Loucy (cell line): ENCODE measurements at regions not wholly inside any gene's neighbourhood (a gene's known extent, or its start where the extent isn't known, plus 50 kb on each side); places are given as distances from the start of the nearest gene placed in this dataset.

Experiments
- H2AFZ ChIP-seq: fragments of 200-600 bp; sonication (generic); 2 replicates; pipeline ENCODE4 v1.6.0; 2016; ENCODE audit warnings: antibody characterized with exemption, mild to moderate bottlenecking, low read length, moderate library complexity
- H3F3A ChIP-seq: fragments of 200-600 bp; 2 replicates; pipeline ENCODE4 v1.6.0; 2016; ENCODE audit warnings: antibody characterized with exemption, low read depth, mild to moderate bottlenecking
- H3K27me3 ChIP-seq: fragments of 200-600 bp; sonication (generic); 2 replicates; pipeline ENCODE4 v1.6.1; 2014; ENCODE audit warnings: low read length, mild to moderate bottlenecking; ENCODE audit not compliant: insufficient read depth, poor library complexity, severe bottlenecking
- H3K36me3 ChIP-seq: fragments of 200-600 bp; sonication (generic); 2 replicates; pipeline ENCODE4 v1.6.1; 2016; ENCODE audit warnings: low read length; ENCODE audit not compliant: insufficient read depth
- H3K4me1 ChIP-seq: fragments of 200-600 bp; sonication (generic); 2 replicates; pipeline ENCODE4 v1.5.1; 2014; ENCODE audit warnings: low read length, mild to moderate bottlenecking; ENCODE audit not compliant: insufficient read depth, poor library complexity, severe bottlenecking
- H3K4me2 ChIP-seq: fragments of 200-600 bp; sonication (generic); 2 replicates; pipeline ENCODE4 v1.6.0; 2014; ENCODE audit warnings: antibody characterized with exemption, low read length, low read depth, mild to moderate bottlenecking; ENCODE audit not compliant: poor library complexity, severe bottlenecking
- H3K4me3 ChIP-seq: fragments of 200-600 bp; sonication (generic); 2 replicates; pipeline ENCODE4 v1.5.1; 2014; ENCODE audit warnings: low read length, mild to moderate bottlenecking, mixed read lengths; ENCODE audit not compliant: poor library complexity, severe bottlenecking
- H3K79me2 ChIP-seq: fragments of 200-600 bp; sonication (generic); 2 replicates; pipeline ENCODE4 v1.6.1; 2014; ENCODE audit warnings: low read length; ENCODE audit not compliant: insufficient read depth
- H3K9ac ChIP-seq: fragments of 200-600 bp; sonication (generic); 2 replicates; pipeline ENCODE4 v1.6.0; 2014; ENCODE audit warnings: mild to moderate bottlenecking, low read depth, low read length, moderate library complexity; ENCODE audit not compliant: poor library complexity, severe bottlenecking
- H3K9me2 ChIP-seq: fragments of 200-600 bp; sonication (generic); replicated peaks from 2 replicates; pipeline ENCODE4 v1.6.1; 2016; ENCODE audit warnings: low read depth, low read length, mixed read lengths
- H3K9me3 ChIP-seq: fragments of 200-600 bp; sonication (generic); 2 replicates; pipeline ENCODE4 v1.6.1; 2014; ENCODE audit warnings: mild to moderate bottlenecking, antibody characterized with exemption, low read length, low read depth; ENCODE audit not compliant: insufficient read depth
- H4K20me1 ChIP-seq: fragments of 200-600 bp; sonication (generic); 2 replicates; pipeline ENCODE4 v1.6.0; 2014; ENCODE audit warnings: antibody characterized with exemption, low read length, mild to moderate bottlenecking; ENCODE audit not compliant: insufficient read depth, poor library complexity, severe bottlenecking
- EZH2phosphoT487 ChIP-seq: fragments of 200-600 bp; IDR thresholded peaks from 2 replicates; pipeline ENCODE4 v1.6.1; 2018; ENCODE audit warnings: antibody characterized with exemption, mild to moderate bottlenecking, moderate library complexity, borderline replicate concordance
- TF ChIP-seq, protein P1 (sequence below): fragments of 200-600 bp; sonication (generic); conservative IDR thresholded peaks from 2 replicates; pipeline ENCODE4 v1.5.1; 2014; ENCODE audit warnings: mild to moderate bottlenecking, antibody characterized with exemption, low read length

DNA sequence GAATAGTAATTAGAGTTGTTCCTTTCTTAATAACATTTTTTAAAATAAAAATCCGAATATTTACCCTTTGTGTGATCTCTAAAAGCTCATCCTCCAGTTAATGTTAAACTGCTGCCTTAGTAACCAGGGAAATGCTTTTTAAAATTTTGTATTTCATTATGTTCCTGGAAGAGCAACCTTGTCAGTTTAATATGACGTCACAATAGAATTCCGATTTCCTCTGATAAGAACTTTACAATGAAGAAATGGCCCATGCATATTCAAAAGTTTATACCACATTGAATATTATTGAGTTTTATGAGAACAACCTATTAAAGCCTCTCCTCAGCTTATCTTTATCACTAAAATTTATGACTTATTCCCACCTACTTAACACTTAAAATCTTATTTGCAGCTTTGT lies 1566.6 kb downstream of the EFNB2 start:
- Histone ChIP-seq H3K4me3 (no peak overlapping the region), H3F3A (no peaks in the 10 kb centered on the region), H3K79me2 (no peaks in the 10 kb centered on the region)

DNA sequence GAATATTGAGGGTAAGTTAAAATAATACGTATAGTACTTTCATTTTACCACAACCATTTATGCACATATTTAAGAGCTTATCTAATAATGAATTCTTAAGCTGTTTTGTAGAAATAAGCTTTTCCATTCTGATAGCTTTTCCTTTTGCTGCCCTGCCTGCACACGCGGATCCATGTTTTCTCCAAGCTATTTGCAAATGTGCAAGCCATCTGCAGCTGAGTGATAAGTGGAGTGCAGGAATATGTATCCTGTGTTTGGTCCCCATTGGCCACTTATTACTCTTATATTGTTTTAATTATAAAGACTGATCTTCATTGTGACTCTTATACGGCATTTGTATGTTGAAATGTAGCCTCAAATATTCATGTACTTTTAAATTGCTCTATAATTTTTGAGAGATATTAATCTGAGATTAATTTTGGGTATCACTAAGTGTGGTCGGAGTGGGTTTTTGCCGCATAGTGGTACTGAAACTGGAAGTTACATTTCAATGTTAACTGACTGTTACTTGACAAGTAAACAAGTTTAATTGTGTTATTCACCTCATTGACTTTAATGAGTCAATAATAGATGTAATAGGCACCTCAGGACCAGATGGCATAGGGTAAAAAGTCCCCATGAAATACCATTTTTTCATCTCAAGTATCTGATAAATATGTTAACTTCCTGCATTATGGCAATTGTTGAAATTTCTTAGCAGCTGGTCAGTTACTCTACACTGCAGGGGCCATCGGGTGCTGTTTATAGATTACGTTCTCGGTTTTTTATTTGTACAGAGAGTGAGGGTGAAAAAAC lies 1567.4 kb downstream of the EFNB2 start:
- Histone ChIP-seq H3K79me2 (no peaks in the 10 kb centered on the region), H3K4me3 (no peak overlapping the region), H3K9ac (no peak overlapping the region), H2AFZ (no peak overlapping the region), H3K9me2 (no peaks in the 10 kb centered on the region), H3K36me3 (no peaks in the 10 kb centered on the region), H3K27me3 (no peaks in the 10 kb centered on the region), H3F3A (no peaks in the 10 kb centered on the region), H4K20me1 (no peaks in the 10 kb centered on the region), H3K9me3 (no peaks in the 10 kb centered on the region), H3K4me2 (no peak overlapping the region), H3K4me1 (no peaks in the 10 kb centered on the region)
- TF ChIP-seq, protein P1, sequence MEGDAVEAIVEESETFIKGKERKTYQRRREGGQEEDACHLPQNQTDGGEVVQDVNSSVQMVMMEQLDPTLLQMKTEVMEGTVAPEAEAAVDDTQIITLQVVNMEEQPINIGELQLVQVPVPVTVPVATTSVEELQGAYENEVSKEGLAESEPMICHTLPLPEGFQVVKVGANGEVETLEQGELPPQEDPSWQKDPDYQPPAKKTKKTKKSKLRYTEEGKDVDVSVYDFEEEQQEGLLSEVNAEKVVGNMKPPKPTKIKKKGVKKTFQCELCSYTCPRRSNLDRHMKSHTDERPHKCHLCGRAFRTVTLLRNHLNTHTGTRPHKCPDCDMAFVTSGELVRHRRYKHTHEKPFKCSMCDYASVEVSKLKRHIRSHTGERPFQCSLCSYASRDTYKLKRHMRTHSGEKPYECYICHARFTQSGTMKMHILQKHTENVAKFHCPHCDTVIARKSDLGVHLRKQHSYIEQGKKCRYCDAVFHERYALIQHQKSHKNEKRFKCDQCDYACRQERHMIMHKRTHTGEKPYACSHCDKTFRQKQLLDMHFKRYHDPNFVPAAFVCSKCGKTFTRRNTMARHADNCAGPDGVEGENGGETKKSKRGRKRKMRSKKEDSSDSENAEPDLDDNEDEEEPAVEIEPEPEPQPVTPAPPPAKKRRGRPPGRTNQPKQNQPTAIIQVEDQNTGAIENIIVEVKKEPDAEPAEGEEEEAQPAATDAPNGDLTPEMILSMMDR = no peak
- TF ChIP-seq EZH2phosphoT487 = no peak

More for the DNA sequence above, 1566.6 kb downstream of the EFNB2 start:
- H3K9ac ChIP-seq = no peak overlapping the region
- no peaks in the 10 kb centered on the region for H4K20me1 ChIP-seq
- H3K36me3 ChIP-seq = no peaks in the 10 kb centered on the region
- no peaks in the 10 kb centered on the region for H3K9me3 ChIP-seq
- no peaks in the 10 kb centered on the region for H3K4me1 ChIP-seq
- no peaks in the 10 kb centered on the region for H3K27me3 ChIP-seq
- no peak for TF ChIP-seq EZH2phosphoT487
- TF ChIP-seq, protein P1 = no peak
- H2AFZ ChIP-seq = no peak overlapping the region
- no peaks in the 10 kb centered on the region for H3K9me2 ChIP-seq
- H3K4me2 ChIP-seq = no peak overlapping the region

DNA sequence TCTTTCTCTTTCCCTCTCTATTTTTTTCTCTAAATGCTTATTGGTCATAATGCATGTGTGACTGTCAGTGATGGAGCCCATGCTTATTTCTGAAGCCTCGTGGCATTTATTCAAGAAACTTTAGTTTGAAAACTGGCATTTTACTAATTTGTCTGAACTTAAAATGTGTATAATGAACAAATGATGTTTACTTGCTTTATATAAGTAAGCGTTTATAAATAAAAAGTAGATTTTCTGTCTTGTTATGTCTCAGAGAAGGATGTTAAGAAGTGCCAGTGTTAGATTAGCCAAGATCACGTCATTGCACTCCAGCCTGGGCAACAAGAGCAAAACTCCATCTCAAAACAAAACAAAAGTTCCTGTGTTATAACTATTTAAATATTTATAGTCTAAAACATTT lies 1568.1 kb downstream of the EFNB2 start:
- no peaks in the 10 kb centered on the region for H3K9me3 ChIP-seq
- H3F3A ChIP-seq = no peaks in the 10 kb centered on the region

More for the DNA sequence above, 1568.1 kb downstream of the EFNB2 start:
- Histone ChIP-seq H3K4me1 (no peaks in the 10 kb centered on the region), H3K9ac (no peak overlapping the region), H3K4me3 (no peak overlapping the region), H4K20me1 (no peaks in the 10 kb centered on the region), H3K79me2 (no peaks in the 10 kb centered on the region), H3K27me3 (no peaks in the 10 kb centered on the region), H3K4me2 (no peak overlapping the region), H2AFZ (no peak overlapping the region), H3K36me3 (no peaks in the 10 kb centered on the region), H3K9me2 (no peaks in the 10 kb centered on the region)
- no peak for TF ChIP-seq EZH2phosphoT487
- TF ChIP-seq, protein P1 = no peak
